GM18909 (cell line): ENCODE measurements at regions not wholly inside any gene's neighbourhood (a gene's known extent, or its start where the extent isn't known, plus 50 kb on each side); places are given as distances from the start of the nearest gene placed in this dataset.

Experiments
- ATAC-seq: cut with Tn5 transposase; IDR thresholded peaks from one replicate; pipeline ENCODE4 v1.9.1; 2021; ENCODE audit warnings: mild to moderate bottlenecking; ENCODE audit not compliant: unreplicated experiment, poor library complexity

GRCh38 chr7:81534446-81534845, 235.4 kb downstream of the HGF start:
- no peak for ATAC-seq

GRCh38 chr7:81533931-81534330, 235.9 kb downstream of the HGF start:
- ATAC-seq, result no peak

GRCh38 chr7:81533426-81533825, 236.4 kb downstream of the HGF start:
- no peak for ATAC-seq

GRCh38 chr7:81529785-81530184, 240.1 kb downstream of the HGF start:
- no peak for ATAC-seq

GRCh38 chr7:81527651-81528050, 242.2 kb downstream of the HGF start:
- no peak for ATAC-seq

- no peak for ATAC-seq
These were observed 242.9 kb downstream of the HGF start for GRCh38 chr7:81526971-81527370.

- ATAC-seq, result no peak
These were observed 244.0 kb downstream of the HGF start for GRCh38 chr7:81525841-81526240.

- no peak for ATAC-seq
These were observed 250.0 kb downstream of the HGF start for GRCh38 chr7:81519886-81520285.

- no peak for ATAC-seq
These were observed 252.9 kb downstream of the HGF start for GRCh38 chr7:81516898-81517297.

- no peak for ATAC-seq
These were observed 254.8 kb downstream of the HGF start for GRCh38 chr7:81515009-81515408.

- no peak for ATAC-seq
These were observed 255.3 kb downstream of the HGF start for GRCh38 chr7:81514546-81514945.

- ATAC-seq, result no peak
These were observed 259.7 kb downstream of the HGF start for GRCh38 chr7:81510122-81510521.

GRCh38 chr7:81507221-81507620, 262.6 kb downstream of the HGF start:
- no peak for ATAC-seq

- ATAC-seq, result no peak
These were observed 263.2 kb downstream of the HGF start for GRCh38 chr7:81506609-81507008.

- ATAC-seq, result no peak
These were observed 266.1 kb downstream of the HGF start for GRCh38 chr7:81503771-81504170.

- no peak for ATAC-seq
These were observed 266.5 kb downstream of the HGF start for GRCh38 chr7:81503336-81503735.

GRCh38 chr7:81501220-81501619, 268.6 kb downstream of the HGF start:
- ATAC-seq, result no peak

GRCh38 chr7:81500631-81501030, 269.2 kb downstream of the HGF start:
- no peak for ATAC-seq

GRCh38 chr7:81499262-81500116, 270.4 kb downstream of the HGF start:
- ATAC-seq, result peak; percentile 84

GRCh38 chr7:81498176-81498575, 271.7 kb downstream of the HGF start:
- ATAC-seq, result no peak

GRCh38 chr7:81492910-81493309, 276.9 kb downstream of the HGF start:
- ATAC-seq, result no peak

GRCh38 chr7:81492240-81492639, 277.6 kb downstream of the HGF start:
- no peak for ATAC-seq
